H9 (cell line): ENCODE measurements at regions not wholly inside any gene's neighbourhood (a gene's known extent, or its start where the extent isn't known, plus 50 kb on each side); places are given as distances from the start of the nearest gene placed in this dataset.

Experiments
- DNase-seq: peaks from one replicate; pipeline ENCODE4 v3.0.0-alpha.2; 2017
- H2AFZ ChIP-seq: one replicate; pipeline ENCODE4 v1.6.1; 2013; ENCODE audit warnings: mild to moderate bottlenecking, low read length, control low read depth, moderate library complexity
- H2AK5ac ChIP-seq: 2 replicates; pipeline ENCODE4 v1.6.1; 2013; ENCODE audit warnings: low read length, control low read depth, mixed read lengths; ENCODE audit not compliant: insufficient read length
- H2BK120ac ChIP-seq: one replicate; pipeline ENCODE4 v1.6.1; 2013; ENCODE audit warnings: low read depth, mild to moderate bottlenecking, low read length, control low read depth, inconsistent platforms; ENCODE audit not compliant: poor library complexity, severe bottlenecking
- H2BK12ac ChIP-seq: 2 replicates; pipeline ENCODE4 v1.6.1; 2013; ENCODE audit warnings: low read length, control low read depth, mixed read lengths, low read depth; ENCODE audit not compliant: insufficient read length
- H2BK15ac ChIP-seq: 2 replicates; pipeline ENCODE4 v1.6.1; 2013; ENCODE audit warnings: low read depth, low read length, control low read depth
- H2BK20ac ChIP-seq: one replicate; pipeline ENCODE4 v1.6.1; 2013; ENCODE audit warnings: low read depth, mild to moderate bottlenecking, low read length, control low read depth, inconsistent platforms; ENCODE audit not compliant: poor library complexity, severe bottlenecking
- H2BK5ac ChIP-seq: 2 replicates; pipeline ENCODE4 v1.6.1; 2013; ENCODE audit warnings: low read length, control low read depth, mixed read lengths; ENCODE audit not compliant: insufficient read length
- H3K14ac ChIP-seq: 2 replicates; pipeline ENCODE4 v1.6.1; 2013; ENCODE audit warnings: low read length, control low read depth; ENCODE audit not compliant: insufficient read depth
- H3K18ac ChIP-seq: 2 replicates; pipeline ENCODE4 v1.6.1; 2013; ENCODE audit warnings: low read depth, mild to moderate bottlenecking, mixed read lengths, low read length, control low read depth; ENCODE audit not compliant: insufficient read length
- H3K23ac ChIP-seq: 2 replicates; pipeline ENCODE4 v1.6.1; 2013; ENCODE audit warnings: low read length, control low read depth, mixed read lengths, low read depth; ENCODE audit not compliant: insufficient read length
- H3K23me2 ChIP-seq: 2 replicates; pipeline ENCODE4 v1.6.1; 2013; ENCODE audit warnings: low read depth, mild to moderate bottlenecking, mixed read lengths, low read length, control low read depth; ENCODE audit not compliant: insufficient read length, poor library complexity, severe bottlenecking
- H3K27ac ChIP-seq: 2 replicates; pipeline ENCODE4 v1.5.1; 2013; ENCODE audit warnings: low read length, control low read depth, mixed read lengths, low read depth; ENCODE audit not compliant: insufficient read length
- H3K27me3 ChIP-seq: 2 replicates; pipeline ENCODE4 v1.6.1; 2013; ENCODE audit warnings: low read length, control low read depth, inconsistent platforms; ENCODE audit not compliant: insufficient read depth
- H3K4ac ChIP-seq: 2 replicates; pipeline ENCODE4 v1.6.1; 2013; ENCODE audit warnings: low read depth, mild to moderate bottlenecking, control low read depth, inconsistent platforms, low read length, moderate library complexity
- H3K4me1 ChIP-seq: 2 replicates; pipeline ENCODE4 v1.6.1; 2013; ENCODE audit warnings: low read length, control low read depth, inconsistent platforms; ENCODE audit not compliant: insufficient read depth
- H3K4me2 ChIP-seq: 2 replicates; pipeline ENCODE4 v1.6.1; 2013; ENCODE audit warnings: low read length, control low read depth, mixed read lengths; ENCODE audit not compliant: insufficient read length, insufficient read depth
- H3K56ac ChIP-seq: 2 replicates; pipeline ENCODE4 v1.6.1; 2013; ENCODE audit warnings: low read depth, mild to moderate bottlenecking, mixed read lengths, low read length, control low read depth; ENCODE audit not compliant: insufficient read length
- H3K79me1 ChIP-seq: 2 replicates; pipeline ENCODE4 v1.6.1; 2013; ENCODE audit warnings: low read depth, mild to moderate bottlenecking, moderate library complexity, low read length, control low read depth, inconsistent platforms; ENCODE audit not compliant: insufficient read depth, poor library complexity, severe bottlenecking
- H3K79me2 ChIP-seq: 2 replicates; pipeline ENCODE4 v1.6.1; 2013; ENCODE audit warnings: low read length, control low read depth, inconsistent platforms; ENCODE audit not compliant: insufficient read depth
- H3K9ac ChIP-seq: 2 replicates; pipeline ENCODE4 v1.6.1; 2013; ENCODE audit warnings: low read length, control low read depth, mixed read lengths; ENCODE audit not compliant: insufficient read length; ENCODE audit errors: extremely low read depth
- H3K9me3 ChIP-seq: one replicate; pipeline ENCODE4 v1.6.1; 2013; ENCODE audit warnings: low read depth, low read length, inconsistent platforms; ENCODE audit not compliant: control insufficient read depth
- H3T11ph ChIP-seq: one replicate; pipeline ENCODE4 v1.6.1; 2013; ENCODE audit warnings: mild to moderate bottlenecking, low read length, control low read depth, inconsistent platforms
- H4K20me1 ChIP-seq: one replicate; pipeline ENCODE4 v1.6.1; 2013; ENCODE audit not compliant: control insufficient read depth, insufficient read length, insufficient read depth
- H4K5ac ChIP-seq: 2 replicates; pipeline ENCODE4 v1.6.1; 2013; ENCODE audit warnings: low read depth, mild to moderate bottlenecking, mixed read lengths, low read length, control low read depth; ENCODE audit not compliant: insufficient read length
- H4K8ac ChIP-seq: replicated peaks from 2 replicates; pipeline ENCODE4 v1.6.1; 2013; ENCODE audit warnings: low read length, control low read depth, mixed read lengths, low read depth; ENCODE audit not compliant: insufficient read length
- H4K91ac ChIP-seq: 2 replicates; pipeline ENCODE4 v1.6.1; 2013; ENCODE audit warnings: low read depth, mild to moderate bottlenecking, moderate library complexity, mixed read lengths, low read length, control low read depth; ENCODE audit not compliant: insufficient read length
- H3K27ac Mint-ChIP-seq, 3 experiments: 2 replicates in 2 of 3; 3 replicates in 1 of 3; pipeline ENCODE4 v1.8.0; 2020 to 2021; ENCODE audit warnings: mixed read lengths in 3 of 3, mild to moderate bottlenecking in 1 of 3, moderate library complexity in 1 of 3
- H3K27me3 Mint-ChIP-seq: 2 replicates; pipeline ENCODE4 v1.8.0; 2021; ENCODE audit warnings: low read depth, mild to moderate bottlenecking, moderate library complexity, mixed read lengths
- H3K36me3 Mint-ChIP-seq, 3 experiments: 2 replicates in 2 of 3; 3 replicates in 1 of 3; pipeline ENCODE4 v1.8.0; 2020 to 2021; ENCODE audit warnings: low read depth in 3 of 3, mixed read lengths in 3 of 3; ENCODE audit not compliant: insufficient read depth in 1 of 3
- H3K4me1 Mint-ChIP-seq, 2 experiments: 2 replicates each; pipeline ENCODE4 v1.8.0; 2020; ENCODE audit warnings: mixed read lengths in 2 of 2
- H3K4me3 Mint-ChIP-seq, 2 experiments: 2 replicates in 1 of 2; 3 replicates in 1 of 2; pipeline ENCODE4 v1.8.0; 2020 to 2021; ENCODE audit warnings: mild to moderate bottlenecking in 2 of 2, mixed read lengths in 2 of 2, moderate library complexity in 1 of 2
- H3K9me3 Mint-ChIP-seq, 2 experiments: 2 replicates in 1 of 2; 3 replicates in 1 of 2; pipeline ENCODE4 v1.8.0; 2020; ENCODE audit warnings: mild to moderate bottlenecking in 2 of 2, mixed read lengths in 2 of 2, moderate library complexity in 1 of 2
- WGBS: extraction: QIAGEN DNeasy Blood & Tissue Kit; methylation state at CpG from one replicate; pipeline ENCODE4 v1.1.7; 2013; ENCODE audit warnings: missing lambda C conversion rate, low lambda C conversion rate, mixed read lengths; ENCODE audit not compliant: insufficient read length; ENCODE audit errors: extremely low coverage; 5-methylcytosine and 5-hydroxymethylcytosine counted together
- TF ChIP-seq, protein P1 (sequence below): fragments of 200-600 bp; sonication (generic); conservative IDR thresholded peaks from 3 replicates; pipeline ENCODE4 v1.8.0; 2021; ENCODE audit warnings: antibody characterized with exemption, mild to moderate bottlenecking

DNA sequence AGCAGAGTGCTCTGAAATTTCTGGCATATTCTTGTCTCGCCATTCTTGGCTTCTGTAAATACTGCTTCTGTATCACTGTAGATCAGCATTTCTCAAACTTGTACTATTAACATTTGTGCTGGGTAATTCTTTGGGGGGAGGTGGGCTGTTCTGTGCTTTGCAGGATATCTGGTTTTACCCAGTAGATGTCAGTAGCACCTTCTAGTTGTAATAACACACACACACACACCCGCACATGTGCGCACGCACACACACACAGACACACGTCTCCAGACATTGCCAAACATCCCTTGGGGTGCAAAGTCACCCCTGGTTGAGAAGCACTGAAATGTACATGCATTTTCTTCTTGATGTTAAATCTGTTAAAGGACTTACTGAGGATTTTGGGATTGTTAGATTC lies 304.1 kb downstream of the MAT2B start:
- Histone ChIP-seq H2BK120ac (no peak overlapping the region), H2AK5ac (no peak overlapping the region), H3K18ac (no peak overlapping the region), H4K91ac (no peak overlapping the region), H2BK20ac (no peak overlapping the region), H3K4me1 (no peaks in the 10 kb centered on the region), H3K79me2 (no peaks in the 10 kb centered on the region), H4K5ac (no peak overlapping the region), H2AFZ (no peak overlapping the region), H3K27ac (no peak overlapping the region), H3K56ac (no peak overlapping the region), H4K20me1 (no peaks in the 10 kb centered on the region), H3K27me3 (no peaks in the 10 kb centered on the region), H3K9ac (no peak overlapping the region), H3T11ph (no peak overlapping the region), H3K14ac (no peak overlapping the region), H4K8ac (no peak overlapping the region), H3K79me1 (no peaks in the 10 kb centered on the region), H2BK5ac (no peak overlapping the region), H2BK15ac (no peak overlapping the region), H3K9me3 (no peaks in the 10 kb centered on the region), H3K4ac (no peak overlapping the region), H3K23me2 (no peaks in the 10 kb centered on the region), H2BK12ac (no peak overlapping the region), H3K4me2 (no peak overlapping the region), H3K23ac (no peak overlapping the region)
- WGBS, result no CpG with 5 or more reads among the region's 5 CpGs
- no peaks in the 10 kb centered on the region for H3K27me3 Mint-ChIP-seq
- no peak overlapping the region for H3K27ac Mint-ChIP-seq
- H3K9me3 Mint-ChIP-seq, result no peaks in the 10 kb centered on the region
- TF ChIP-seq, protein P1, sequence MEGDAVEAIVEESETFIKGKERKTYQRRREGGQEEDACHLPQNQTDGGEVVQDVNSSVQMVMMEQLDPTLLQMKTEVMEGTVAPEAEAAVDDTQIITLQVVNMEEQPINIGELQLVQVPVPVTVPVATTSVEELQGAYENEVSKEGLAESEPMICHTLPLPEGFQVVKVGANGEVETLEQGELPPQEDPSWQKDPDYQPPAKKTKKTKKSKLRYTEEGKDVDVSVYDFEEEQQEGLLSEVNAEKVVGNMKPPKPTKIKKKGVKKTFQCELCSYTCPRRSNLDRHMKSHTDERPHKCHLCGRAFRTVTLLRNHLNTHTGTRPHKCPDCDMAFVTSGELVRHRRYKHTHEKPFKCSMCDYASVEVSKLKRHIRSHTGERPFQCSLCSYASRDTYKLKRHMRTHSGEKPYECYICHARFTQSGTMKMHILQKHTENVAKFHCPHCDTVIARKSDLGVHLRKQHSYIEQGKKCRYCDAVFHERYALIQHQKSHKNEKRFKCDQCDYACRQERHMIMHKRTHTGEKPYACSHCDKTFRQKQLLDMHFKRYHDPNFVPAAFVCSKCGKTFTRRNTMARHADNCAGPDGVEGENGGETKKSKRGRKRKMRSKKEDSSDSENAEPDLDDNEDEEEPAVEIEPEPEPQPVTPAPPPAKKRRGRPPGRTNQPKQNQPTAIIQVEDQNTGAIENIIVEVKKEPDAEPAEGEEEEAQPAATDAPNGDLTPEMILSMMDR, result no peak
- H3K4me3 Mint-ChIP-seq, result no peak overlapping the region
- H3K4me1 Mint-ChIP-seq, result peaks cover 2 to 4% of the 10 kb centered on the region in 2 experiments; a peak in 1 of 4 replicates
- DNase-seq, result no peak
- no peaks in the 10 kb centered on the region for H3K36me3 Mint-ChIP-seq
